IMR-90 (cell line): ENCODE measurements at regions not wholly inside any gene's neighbourhood (a gene's known extent, or its start where the extent isn't known, plus 50 kb on each side); places are given as distances from the start of the nearest gene placed in this dataset.

Experiments used
- ATAC-seq: fragments of 200-7000 bp; cut with Tn5 transposase; 2 replicates; pipeline ENCODE4 v1.9.1; 2020; ENCODE audit warnings: low read depth, mild to moderate bottlenecking, moderate library complexity
- BruUV-seq: library from RNA; stranded (reverse); fragments of 400-500 nt; replicated peaks from 2 replicates; lab custom pipeline; 2021; lab: Mats Ljungman, UMichigan
- CTCF ChIA-PET: fragments of 300-600 bp; formaldehyde crosslinking; extraction: SDS; loops from one replicate; lab custom pipeline; 2021; ENCODE audit warnings: antibody characterized with exemption; lab: Yijun Ruan, JAX
- POLR2A ChIA-PET: fragments of 300-600 bp; sonication (Branson Sonifier 250); formaldehyde crosslinking; loops from one replicate; lab custom pipeline; 2022; ENCODE audit warnings: antibody characterized with exemption; ENCODE audit not compliant: unreplicated experiment; lab: Charles Lee
- DNase-seq: peaks from one replicate; pipeline ENCODE4 v3.0.0; 2013
- H2AFZ ChIP-seq: replicated peaks from 2 replicates; pipeline ENCODE3; 2013; ENCODE audit warnings: low read length, mild to moderate bottlenecking; ENCODE audit not compliant: poor library complexity
- H2AK5ac ChIP-seq: 2 replicates; pipeline ENCODE4 v1.6.1; 2013; ENCODE audit warnings: low read depth, low read length, inconsistent platforms
- H2AK9ac ChIP-seq: replicated peaks from 2 replicates; pipeline ENCODE3; 2013; ENCODE audit warnings: mild to moderate bottlenecking, low read depth, low read length, moderate library complexity; ENCODE audit not compliant: poor library complexity
- H2BK120ac ChIP-seq: 2 replicates; pipeline ENCODE4 v1.6.1; 2013; ENCODE audit warnings: low read depth, low read length, inconsistent platforms
- H2BK15ac ChIP-seq: 3 replicates; pipeline ENCODE4 v1.6.1; 2013; ENCODE audit warnings: low read depth, low read length, inconsistent platforms
- H2BK20ac ChIP-seq: 2 replicates; pipeline ENCODE4 v1.6.1; 2013; ENCODE audit warnings: low read depth, mild to moderate bottlenecking, inconsistent platforms, low read length, moderate library complexity
- H2BK5ac ChIP-seq: 2 replicates; pipeline ENCODE4 v1.6.1; 2013; ENCODE audit warnings: mild to moderate bottlenecking, low read depth, low read length, inconsistent platforms; ENCODE audit not compliant: poor library complexity, severe bottlenecking
- H3K14ac ChIP-seq: replicated peaks from 2 replicates; pipeline ENCODE4 v1.6.1; 2013; ENCODE audit warnings: low read depth, low read length, inconsistent platforms
- H3K18ac ChIP-seq: 2 replicates; pipeline ENCODE4 v1.6.1; 2013; ENCODE audit warnings: low read depth, low read length, control low read depth
- H3K23ac ChIP-seq: 2 replicates; pipeline ENCODE4 v1.6.1; 2013; ENCODE audit warnings: low read depth, low read length, inconsistent platforms
- H3K27ac ChIP-seq: 2 replicates; pipeline ENCODE4 v1.5.1; 2013; ENCODE audit warnings: mild to moderate bottlenecking, control low read depth, low read length; ENCODE audit not compliant: insufficient read depth
- H3K27me3 ChIP-seq: 2 replicates; pipeline ENCODE4 v1.6.1; 2013; ENCODE audit warnings: low read length; ENCODE audit not compliant: control insufficient read depth, insufficient read depth
- H3K36me3 ChIP-seq: 2 replicates; pipeline ENCODE4 v1.6.1; 2013; ENCODE audit warnings: low read length, mixed read lengths; ENCODE audit not compliant: control insufficient read depth, insufficient read depth
- H3K4ac ChIP-seq: 2 replicates; pipeline ENCODE4 v1.6.1; 2013; ENCODE audit warnings: low read depth, low read length, inconsistent platforms
- H3K4me1 ChIP-seq: 2 replicates; pipeline ENCODE4 v1.6.1; 2013; ENCODE audit warnings: low read length, mixed read lengths; ENCODE audit not compliant: control insufficient read depth, insufficient read depth
- H3K4me2 ChIP-seq: 2 replicates; pipeline ENCODE4 v1.6.1; 2013; ENCODE audit warnings: low read depth, mild to moderate bottlenecking, control low read depth, low read length, moderate library complexity
- H3K4me3 ChIP-seq: 2 replicates; pipeline ENCODE4 v1.5.1; 2013; ENCODE audit warnings: low read depth, mild to moderate bottlenecking, control low read depth, low read length, moderate library complexity; ENCODE audit not compliant: insufficient read depth
- H3K56ac ChIP-seq: 2 replicates; pipeline ENCODE4 v1.6.1; 2013; ENCODE audit warnings: low read length, inconsistent platforms; ENCODE audit not compliant: insufficient read depth; ENCODE audit errors: extremely low read depth
- H3K79me1 ChIP-seq, 2 experiments: 2 replicates each; pipeline ENCODE4 v1.6.1; 2013; ENCODE audit warnings: low read length in 2 of 2, inconsistent platforms in 1 of 2, low read depth in 1 of 2
- H3K9ac ChIP-seq: 2 replicates; pipeline ENCODE4 v1.6.1; 2013; ENCODE audit warnings: low read depth, low read length, control low read depth
- H3K9me1 ChIP-seq: 2 replicates; pipeline ENCODE4 v1.6.1; 2013; ENCODE audit warnings: low read length, inconsistent platforms; ENCODE audit not compliant: insufficient read depth
- H3K9me3 ChIP-seq: 2 replicates; pipeline ENCODE4 v1.6.1; 2013; ENCODE audit warnings: low read length; ENCODE audit not compliant: control insufficient read depth, insufficient read depth
- H4K20me1 ChIP-seq: 2 replicates; pipeline ENCODE4 v1.6.1; 2013; ENCODE audit warnings: low read length, inconsistent platforms; ENCODE audit not compliant: insufficient read depth
- H4K5ac ChIP-seq: 2 replicates; pipeline ENCODE4 v1.6.1; 2013; ENCODE audit warnings: mild to moderate bottlenecking, low read depth, low read length, control low read depth
- H4K8ac ChIP-seq, 2 experiments: 2 replicates each; pipeline ENCODE4 v1.6.1; 2013; ENCODE audit warnings: low read depth in 2 of 2, low read length in 2 of 2, control low read depth in 1 of 2, inconsistent platforms in 1 of 2
- H4K91ac ChIP-seq: 2 replicates; pipeline ENCODE4 v1.6.1; 2013; ENCODE audit warnings: low read depth, low read length, inconsistent platforms; ENCODE audit not compliant: insufficient read depth
- BHLHE40 ChIP-seq: fragments of 150-350 bp; IDR thresholded peaks from 2 replicates; pipeline ENCODE4 v1.6.1; 2016; ENCODE audit warnings: mild to moderate bottlenecking, low read depth, low read length
- POLR2A ChIP-seq: IDR thresholded peaks from 2 replicates; pipeline ENCODE4 v1.6.1; 2012; ENCODE audit warnings: mild to moderate bottlenecking, low read depth, low read length
- WGBS, 2 experiments: methylation state at CpG; one replicate each; pipeline versions ENCODE4 v1.1.5 to v1.1.7; 2013; ENCODE audit warnings: missing lambda C conversion rate in 2 of 2; ENCODE audit not compliant: insufficient read length in 1 of 2; ENCODE audit errors: extremely low coverage in 2 of 2; 5-methylcytosine and 5-hydroxymethylcytosine counted together
- dilution Hi-C: fragments of 300-500 bp; cut with HindIII; formaldehyde crosslinking; loops from one replicate; pipeline ENCODE4 v1.14.3; 2018; ENCODE audit warnings: low sequenced_read_pairs; ENCODE audit not compliant: unreplicated experiment
- in situ Hi-C: fragments of 300-500 bp; cut with MboI; formaldehyde crosslinking; loops from 3 replicates; pipeline ENCODE4 v1.14.3; 2019; ENCODE audit warnings: low sequenced_read_pairs, inconsistent platforms, mixed read lengths
- intact Hi-C: fragments of 100-400 bp; cut with micrococcal nuclease; formaldehyde crosslinking; loops from 2 replicates; pipeline ENCODE4 v1.10.0; 2022

DNA sequence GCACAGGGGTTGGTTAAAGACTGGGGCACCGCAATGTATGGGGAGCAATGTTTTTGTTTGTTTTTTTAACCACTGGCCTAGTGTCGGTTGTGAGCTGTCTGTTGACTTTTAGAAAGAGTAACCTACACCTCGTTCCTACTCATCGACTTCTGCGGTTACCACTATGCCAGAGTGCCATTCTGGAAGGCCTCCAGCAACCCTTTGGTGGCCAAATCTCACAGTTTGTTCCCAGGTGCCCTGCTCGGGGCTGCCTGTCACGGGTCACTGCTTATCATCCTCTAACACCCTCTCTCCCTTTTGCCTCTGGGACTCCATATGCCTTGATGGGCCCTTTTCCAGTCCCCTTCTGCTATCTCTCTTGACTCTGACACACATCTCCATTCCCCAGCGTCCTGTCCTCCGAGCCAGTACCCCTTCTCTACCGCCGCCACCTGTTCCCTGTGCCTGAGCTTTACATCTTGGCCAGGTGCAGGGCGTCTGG is 290.4 kb upstream of the C2CD4B start:
- Histone ChIP-seq H4K20me1 (no peaks in the 10 kb centered on the region), H2BK120ac (peak overlapping the region; percentile 83), H2BK20ac (peak overlapping the region; percentile 86; the same call in 1 of the 2 replicates), H2AK9ac (no peak overlapping the region), H2AK5ac (peak overlapping the region; percentile 54), H3K4ac (peak overlapping the region; percentile 84), H3K18ac (peak overlapping the region; percentile 73; the same call in 1 of the 2 replicates), H3K27me3 (no peaks in the 10 kb centered on the region), H3K4me1 (peaks cover 40% of the 10 kb centered on the region), H2BK5ac (peak overlapping the region; percentile 17), H3K4me3 (no peak overlapping the region), H3K14ac (peak overlapping the region; percentile 36), H3K23ac (0 out of 2 replicates have a peak overlapping the region, but pooled peaks have one; percentile 12), H4K5ac (no peak overlapping the region), H3K56ac (no peak overlapping the region), H4K91ac (peak overlapping the region; percentile 22), H3K79me1 (peaks cover 0 to 59% of the 10 kb centered on the region in 2 experiments; a peak in 2 of 4 replicates), H4K8ac (peak overlapping the region; percentile 41 to 80; a peak in 3 of 4 replicates), H2BK15ac (peak overlapping the region; percentile 39; the same call in 2 of the 3 replicates), H3K4me2 (peak overlapping the region; percentile 60; the same call in 1 of the 2 replicates), H3K9me1 (peaks cover 32% of the 10 kb centered on the region), H3K9me3 (no peaks in the 10 kb centered on the region), H2AFZ (no peak overlapping the region), H3K9ac (no peak overlapping the region), H3K27ac (peak overlapping the region; percentile 29; the same call in 1 of the 2 replicates), H3K36me3 (no peaks in the 10 kb centered on the region)
- intact Hi-C loops = no loop called here
- ATAC-seq = 0 out of 2 replicates have a peak, but pooled peaks have one; percentile 10
- 35% methylated on average over 4 of the region's 12 CpGs; no CpG with 5 or more reads in 1 of the 2 experiments for WGBS, 2 experiments
- dilution Hi-C loops = no loop called here
- ChIA-PET POLR2A (no interaction called here), CTCF (interaction anchor here (1.1 kb wide), 1 partner anchor 287 kb away, joined by 3 read pairs; no protein-coding TSS in a partner anchor)
- in situ Hi-C loops = no loop called here
- DNase-seq = peak; percentile 50
- no TSS peak for BruUV-seq
- TF ChIP-seq BHLHE40 (peak; percentile 44; the same call in 1 of the 2 replicates), POLR2A (no peak)
